Hepatocyte (in vitro differentiated cells): ENCODE measurements at regions not wholly inside any gene's neighbourhood (a gene's known extent, or its start where the extent isn't known, plus 50 kb on each side); places are given as distances from the start of the nearest gene placed in this dataset.

Source experiments
- DNase-seq: peaks from one replicate; pipeline ENCODE4 v3.0.0-alpha.2; 2016; ENCODE audit warnings: low spot score
- H2AFZ ChIP-seq: fragments of 200-600 bp; sonication (generic); 2 replicates; pipeline ENCODE4 v1.6.0; 2016; ENCODE audit warnings: antibody characterized with exemption, mild to moderate bottlenecking
- H3K27ac ChIP-seq: fragments of 200-600 bp; sonication (generic); 2 replicates; pipeline ENCODE4 v1.5.1; 2016; ENCODE audit warnings: mild to moderate bottlenecking
- H3K27me3 ChIP-seq: fragments of 200-600 bp; sonication (generic); 2 replicates; pipeline ENCODE4 v1.6.1; 2016
- H3K36me3 ChIP-seq: fragments of 200-600 bp; sonication (generic); replicated peaks from 2 replicates; pipeline ENCODE4 v1.5.1; 2016; ENCODE audit warnings: low read depth; ENCODE audit not compliant: insufficient read depth
- H3K4me1 ChIP-seq: fragments of 200-600 bp; sonication (generic); 2 replicates; pipeline ENCODE4 v1.5.1; 2016; ENCODE audit warnings: mild to moderate bottlenecking, moderate library complexity; ENCODE audit not compliant: insufficient read depth
- H3K4me2 ChIP-seq: fragments of 200-600 bp; sonication (generic); 2 replicates; pipeline ENCODE4 v1.6.0; 2016
- H3K4me3 ChIP-seq: fragments of 200-600 bp; sonication (generic); 2 replicates; pipeline ENCODE4 v1.5.1; 2016; ENCODE audit warnings: mild to moderate bottlenecking
- H3K79me2 ChIP-seq: fragments of 200-600 bp; sonication (generic); 2 replicates; pipeline ENCODE4 v1.6.0; 2017; ENCODE audit warnings: mild to moderate bottlenecking
- H3K9me2 ChIP-seq: fragments of 200-600 bp; sonication (generic); replicated peaks from 2 replicates; pipeline ENCODE4 v1.6.0; 2017; ENCODE audit warnings: mild to moderate bottlenecking; ENCODE audit not compliant: insufficient read depth
- H3K9me3 ChIP-seq: fragments of 200-600 bp; sonication (generic); 2 replicates; pipeline ENCODE4 v1.5.1; 2016; ENCODE audit warnings: low read depth, mild to moderate bottlenecking
- H4K20me1 ChIP-seq: fragments of 200-600 bp; sonication (generic); 2 replicates; pipeline ENCODE4 v1.6.0; 2016; ENCODE audit warnings: mild to moderate bottlenecking; ENCODE audit not compliant: insufficient read depth, poor library complexity, severe bottlenecking
- EZH2 ChIP-seq: fragments of 200-600 bp; sonication (generic); IDR thresholded peaks from 2 replicates; pipeline ENCODE4 v1.6.1; 2016; ENCODE audit warnings: antibody characterized with exemption, mild to moderate bottlenecking, borderline replicate concordance
- EZH2phosphoT487 ChIP-seq: fragments of 200-600 bp; sonication (generic); IDR thresholded peaks from one replicate; pipeline ENCODE4 v1.6.1; 2018; ENCODE audit warnings: antibody characterized with exemption, mild to moderate bottlenecking, low read depth, moderate library complexity; ENCODE audit not compliant: unreplicated experiment, severe bottlenecking
- WGBS: methylation state at CpG from one replicate; pipeline ENCODE4 v1.1.6; 2016; ENCODE audit warnings: low lambda C conversion rate; ENCODE audit errors: missing lambda C conversion rate; 5-methylcytosine and 5-hydroxymethylcytosine counted together
- TF ChIP-seq, protein P1 (sequence below): fragments of 200-600 bp; sonication (generic); IDR thresholded peaks from 2 replicates; pipeline ENCODE4 v1.5.1; 2016; ENCODE audit warnings: antibody characterized with exemption, mild to moderate bottlenecking; ENCODE audit not compliant: poor library complexity

DNA sequence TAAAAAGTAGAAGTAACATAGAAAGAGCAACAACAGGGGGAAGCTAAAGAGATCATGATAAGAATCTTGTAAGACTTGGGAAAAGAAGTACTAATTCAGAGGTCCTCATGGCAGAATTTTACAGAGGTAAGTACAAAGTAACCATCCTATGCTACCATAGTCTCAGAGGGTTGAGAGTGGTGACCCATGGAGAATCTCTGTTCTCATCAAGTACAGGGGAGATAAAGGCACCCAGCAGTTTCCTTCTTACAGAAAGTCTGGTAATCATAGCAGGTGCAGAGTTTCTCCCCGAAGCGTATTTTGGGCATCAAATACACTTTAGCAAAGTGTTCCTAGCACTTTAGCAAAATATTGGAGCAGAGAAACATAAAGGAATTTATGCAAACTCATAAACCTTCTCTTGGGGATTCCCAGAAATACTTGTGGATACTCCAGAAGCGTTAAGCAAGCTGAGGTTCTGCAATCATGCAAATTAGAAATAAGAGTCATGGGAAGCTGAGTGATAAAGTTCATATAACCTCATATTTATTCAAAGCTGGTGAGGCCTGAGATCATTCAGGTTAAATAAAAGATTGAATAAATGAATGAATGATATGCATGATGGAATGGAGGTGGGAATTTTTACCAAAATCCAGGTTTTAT, 101.0 kb upstream of the SMC2 start:
- WGBS: 86% methylated on average over 3 of the region's 3 CpGs
- no peaks in the 10 kb centered on the region for H3K9me3 ChIP-seq
- H3K9me2 ChIP-seq: no peaks in the 10 kb centered on the region

DNA sequence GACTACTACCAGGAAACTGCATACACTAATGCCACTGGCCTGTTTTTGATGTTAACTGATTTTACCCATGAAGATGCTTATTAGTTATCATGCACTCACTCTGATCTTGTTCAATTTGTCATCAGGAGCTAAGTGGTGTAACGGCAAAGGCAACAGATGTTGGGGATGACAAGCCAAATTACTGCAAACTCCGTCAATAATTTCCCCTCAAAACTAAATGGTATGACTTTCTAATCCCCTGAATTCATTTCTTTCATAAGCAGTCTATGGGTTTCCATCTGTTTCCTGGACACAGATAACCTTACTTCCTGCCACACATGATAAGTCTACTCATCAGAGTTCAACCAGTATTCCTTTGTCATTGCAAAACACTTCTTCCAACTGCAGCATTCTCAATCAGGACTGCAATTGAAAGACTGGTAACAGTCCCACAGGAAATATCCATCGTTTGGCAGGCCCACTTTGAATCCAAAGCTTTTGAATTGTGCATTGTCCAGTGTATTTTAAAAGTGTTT, 96.2 kb upstream of the SMC2 start:
- H3K36me3 ChIP-seq: no peaks in the 10 kb centered on the region
- no peaks in the 10 kb centered on the region for H3K9me2 ChIP-seq
- H3K27me3 ChIP-seq: no peaks in the 10 kb centered on the region
- no peak overlapping the region for H3K27ac ChIP-seq
- no peak overlapping the region for H2AFZ ChIP-seq
- 69% methylated on average over 3 of the region's 3 CpGs for WGBS
- TF ChIP-seq, protein P1, sequence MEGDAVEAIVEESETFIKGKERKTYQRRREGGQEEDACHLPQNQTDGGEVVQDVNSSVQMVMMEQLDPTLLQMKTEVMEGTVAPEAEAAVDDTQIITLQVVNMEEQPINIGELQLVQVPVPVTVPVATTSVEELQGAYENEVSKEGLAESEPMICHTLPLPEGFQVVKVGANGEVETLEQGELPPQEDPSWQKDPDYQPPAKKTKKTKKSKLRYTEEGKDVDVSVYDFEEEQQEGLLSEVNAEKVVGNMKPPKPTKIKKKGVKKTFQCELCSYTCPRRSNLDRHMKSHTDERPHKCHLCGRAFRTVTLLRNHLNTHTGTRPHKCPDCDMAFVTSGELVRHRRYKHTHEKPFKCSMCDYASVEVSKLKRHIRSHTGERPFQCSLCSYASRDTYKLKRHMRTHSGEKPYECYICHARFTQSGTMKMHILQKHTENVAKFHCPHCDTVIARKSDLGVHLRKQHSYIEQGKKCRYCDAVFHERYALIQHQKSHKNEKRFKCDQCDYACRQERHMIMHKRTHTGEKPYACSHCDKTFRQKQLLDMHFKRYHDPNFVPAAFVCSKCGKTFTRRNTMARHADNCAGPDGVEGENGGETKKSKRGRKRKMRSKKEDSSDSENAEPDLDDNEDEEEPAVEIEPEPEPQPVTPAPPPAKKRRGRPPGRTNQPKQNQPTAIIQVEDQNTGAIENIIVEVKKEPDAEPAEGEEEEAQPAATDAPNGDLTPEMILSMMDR: no peak
- TF ChIP-seq EZH2: no peak
- TF ChIP-seq EZH2phosphoT487: no peak
- H3K4me2 ChIP-seq: no peak overlapping the region
- no peaks in the 10 kb centered on the region for H3K9me3 ChIP-seq
- H4K20me1 ChIP-seq: no peaks in the 10 kb centered on the region
- no peaks in the 10 kb centered on the region for H3K4me1 ChIP-seq
- DNase-seq: no peak
- no peak overlapping the region for H3K4me3 ChIP-seq
- no peaks in the 10 kb centered on the region for H3K79me2 ChIP-seq

More for the DNA sequence above, 101.0 kb upstream of the SMC2 start:
- Histone ChIP-seq H3K4me2 (no peak overlapping the region), H3K4me1 (no peaks in the 10 kb centered on the region), H3K27me3 (no peaks in the 10 kb centered on the region), H3K4me3 (no peak overlapping the region), H3K36me3 (no peaks in the 10 kb centered on the region), H3K27ac (no peak overlapping the region), H3K79me2 (no peaks in the 10 kb centered on the region), H2AFZ (no peak overlapping the region), H4K20me1 (no peaks in the 10 kb centered on the region)
- TF ChIP-seq, protein P1: no peak
- no peak for TF ChIP-seq EZH2
- TF ChIP-seq EZH2phosphoT487: no peak
- no peak for DNase-seq

DNA sequence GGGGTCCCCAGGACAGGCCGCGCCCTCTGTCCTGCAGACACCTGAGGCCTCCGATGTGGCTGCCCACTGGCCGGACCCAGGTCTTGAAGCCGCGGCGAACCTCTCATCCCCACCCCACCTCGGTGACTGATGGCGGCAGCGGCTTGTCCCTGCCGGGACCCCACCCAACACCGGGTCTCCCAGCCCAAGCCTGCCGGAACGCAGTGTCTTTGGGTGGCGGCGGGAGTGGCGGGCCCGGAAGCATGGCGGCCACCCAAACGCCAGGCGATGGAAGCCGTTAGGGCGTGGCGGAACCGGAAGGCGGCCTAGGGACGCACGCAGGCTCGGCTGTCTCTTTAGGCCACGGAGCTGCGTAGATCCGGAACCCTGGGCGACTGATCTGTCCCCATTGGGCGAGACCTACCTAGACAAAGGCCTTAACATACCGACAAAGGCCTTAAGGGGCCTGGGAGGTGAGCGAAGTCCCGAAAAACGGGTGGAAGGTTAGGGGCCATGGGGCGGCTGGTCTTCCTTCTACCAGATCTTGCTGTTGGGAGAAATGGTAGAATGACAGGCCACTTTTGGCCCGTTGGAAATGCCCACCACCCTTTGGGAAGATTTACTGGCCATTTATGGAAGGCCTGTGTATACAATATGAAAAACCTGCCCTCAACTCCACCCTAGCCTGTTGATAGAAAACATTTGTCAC, 94.6 kb upstream of the SMC2 start:
- H3K9me3 ChIP-seq: no peaks in the 10 kb centered on the region
- 96% methylated on average over 37 of the region's 40 CpGs for WGBS
- no peaks in the 10 kb centered on the region for H3K79me2 ChIP-seq
- no peak overlapping the region for H3K27ac ChIP-seq
- H3K4me3 ChIP-seq: no peak overlapping the region
- TF ChIP-seq EZH2phosphoT487 (no peak), EZH2 (no peak)
- TF ChIP-seq, protein P1: no peak
- H3K4me2 ChIP-seq: no peak overlapping the region
- DNase-seq: no peak
- H3K36me3 ChIP-seq: no peaks in the 10 kb centered on the region
- H4K20me1 ChIP-seq: no peaks in the 10 kb centered on the region
- H3K4me1 ChIP-seq: no peaks in the 10 kb centered on the region
- H3K9me2 ChIP-seq: no peaks in the 10 kb centered on the region
- no peaks in the 10 kb centered on the region for H3K27me3 ChIP-seq
- no peak overlapping the region for H2AFZ ChIP-seq
